Panc1 (cell line): ENCODE measurements at regions not wholly inside any gene's neighbourhood (a gene's known extent, or its start where the extent isn't known, plus 50 kb on each side); places are given as distances from the start of the nearest gene placed in this dataset.

Experiments
- POLR2AphosphoS5 ChIP-seq: IDR thresholded peaks from 2 replicates; pipeline ENCODE4 v1.6.1; 2012; ENCODE audit warnings: mild to moderate bottlenecking, low read depth, low read length, moderate library complexity
- TF ChIP-seq, protein P1 (sequence below): fragments of 450-650 bp; IDR thresholded peaks from 2 replicates; pipeline ENCODE4 v1.5.1; 2017; ENCODE audit warnings: mild to moderate bottlenecking

DNA sequence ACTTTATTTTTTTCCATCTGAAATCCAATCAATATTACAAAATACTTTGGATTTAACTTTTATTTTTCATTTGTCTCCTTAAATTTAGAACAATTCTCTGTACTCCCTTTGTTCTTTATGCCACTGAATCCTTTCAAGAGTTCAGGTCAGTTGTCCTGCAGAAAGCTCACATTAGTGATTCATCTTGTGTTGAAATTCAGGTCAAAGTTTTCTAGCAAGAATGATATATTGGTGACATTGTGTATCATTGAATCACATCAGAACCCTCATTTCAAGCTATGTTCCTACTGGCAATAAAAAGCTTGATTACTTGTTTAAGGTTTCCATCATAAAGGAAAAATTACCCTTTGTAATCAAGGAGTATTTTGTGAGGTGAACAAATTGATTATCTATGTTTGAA lies 378.8 kb upstream of the STEAP1 start:
- TF ChIP-seq, protein P1, sequence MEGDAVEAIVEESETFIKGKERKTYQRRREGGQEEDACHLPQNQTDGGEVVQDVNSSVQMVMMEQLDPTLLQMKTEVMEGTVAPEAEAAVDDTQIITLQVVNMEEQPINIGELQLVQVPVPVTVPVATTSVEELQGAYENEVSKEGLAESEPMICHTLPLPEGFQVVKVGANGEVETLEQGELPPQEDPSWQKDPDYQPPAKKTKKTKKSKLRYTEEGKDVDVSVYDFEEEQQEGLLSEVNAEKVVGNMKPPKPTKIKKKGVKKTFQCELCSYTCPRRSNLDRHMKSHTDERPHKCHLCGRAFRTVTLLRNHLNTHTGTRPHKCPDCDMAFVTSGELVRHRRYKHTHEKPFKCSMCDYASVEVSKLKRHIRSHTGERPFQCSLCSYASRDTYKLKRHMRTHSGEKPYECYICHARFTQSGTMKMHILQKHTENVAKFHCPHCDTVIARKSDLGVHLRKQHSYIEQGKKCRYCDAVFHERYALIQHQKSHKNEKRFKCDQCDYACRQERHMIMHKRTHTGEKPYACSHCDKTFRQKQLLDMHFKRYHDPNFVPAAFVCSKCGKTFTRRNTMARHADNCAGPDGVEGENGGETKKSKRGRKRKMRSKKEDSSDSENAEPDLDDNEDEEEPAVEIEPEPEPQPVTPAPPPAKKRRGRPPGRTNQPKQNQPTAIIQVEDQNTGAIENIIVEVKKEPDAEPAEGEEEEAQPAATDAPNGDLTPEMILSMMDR = no peak
- no peak for TF ChIP-seq POLR2AphosphoS5
